GM21528 (cell line): ENCODE measurements at regions not wholly inside any gene's neighbourhood (a gene's known extent, or its start where the extent isn't known, plus 50 kb on each side); places are given as distances from the start of the nearest gene placed in this dataset.

Experiments
- ATAC-seq: cut with Tn5 transposase; IDR thresholded peaks from one replicate; pipeline ENCODE4 v1.9.1; 2021; ENCODE audit warnings: mild to moderate bottlenecking, moderate library complexity; ENCODE audit not compliant: unreplicated experiment, low FRiP score

DNA sequence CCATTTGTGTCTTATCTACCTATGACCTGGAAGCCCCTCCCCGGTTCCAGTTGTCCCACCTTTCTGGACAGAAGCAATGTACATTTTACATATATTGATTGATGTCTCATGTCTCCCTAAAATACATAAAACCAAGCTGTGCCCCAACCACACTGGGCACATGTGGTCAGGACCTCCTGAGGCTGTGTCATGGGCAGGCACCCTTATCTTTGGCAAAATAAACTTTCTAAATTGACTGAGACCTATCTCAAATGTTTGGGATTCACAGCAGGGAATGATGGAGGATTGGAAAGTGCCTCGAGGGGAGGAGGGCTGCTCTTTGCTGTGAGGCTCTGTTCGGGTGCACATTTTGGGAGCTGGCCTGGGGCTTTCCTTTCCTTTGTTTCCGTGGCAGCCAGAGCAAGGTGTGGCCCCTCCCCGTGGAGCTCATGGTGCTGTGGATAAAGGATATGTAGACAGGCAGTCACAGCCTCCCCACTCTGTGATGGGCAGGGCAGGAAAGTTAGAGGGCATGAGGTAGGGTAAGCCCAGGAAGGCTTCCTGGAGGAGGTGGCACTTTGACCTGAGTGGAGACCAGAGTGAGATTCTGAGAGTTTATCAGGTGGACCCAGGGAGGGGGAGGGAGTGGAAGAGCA is 615.6 kb downstream of the TBC1D22A start:
- no peak for ATAC-seq

DNA sequence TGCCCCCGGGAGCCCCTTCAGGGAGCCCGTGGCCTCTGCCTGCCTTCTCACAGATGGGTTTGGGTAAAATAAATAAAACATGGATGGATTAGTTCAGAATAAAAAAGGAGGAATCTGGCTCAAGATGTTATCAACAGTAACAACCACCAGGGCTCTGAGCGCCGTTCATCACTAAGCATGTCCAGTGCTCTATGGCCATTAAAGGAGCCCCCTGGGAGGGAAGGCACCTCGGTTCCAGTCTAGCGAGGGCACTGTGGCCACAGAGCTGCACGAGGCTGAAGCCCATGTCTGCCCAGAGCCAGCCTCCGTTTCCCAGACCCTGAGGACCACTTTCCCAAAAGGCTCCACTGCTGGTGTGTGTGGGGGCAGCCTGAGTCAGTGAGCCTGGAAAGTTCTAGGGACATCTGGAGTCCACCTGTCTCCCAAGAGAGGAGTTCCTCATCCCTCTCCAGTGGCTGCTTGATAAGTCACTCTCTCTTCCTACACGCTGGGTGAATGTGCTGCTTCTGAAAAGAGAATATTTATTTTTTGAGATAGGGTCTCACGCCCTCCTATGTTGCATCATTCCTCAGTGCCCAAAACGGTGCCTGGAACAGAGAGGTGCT is 614.6 kb downstream of the TBC1D22A start:
- ATAC-seq = no peak

DNA sequence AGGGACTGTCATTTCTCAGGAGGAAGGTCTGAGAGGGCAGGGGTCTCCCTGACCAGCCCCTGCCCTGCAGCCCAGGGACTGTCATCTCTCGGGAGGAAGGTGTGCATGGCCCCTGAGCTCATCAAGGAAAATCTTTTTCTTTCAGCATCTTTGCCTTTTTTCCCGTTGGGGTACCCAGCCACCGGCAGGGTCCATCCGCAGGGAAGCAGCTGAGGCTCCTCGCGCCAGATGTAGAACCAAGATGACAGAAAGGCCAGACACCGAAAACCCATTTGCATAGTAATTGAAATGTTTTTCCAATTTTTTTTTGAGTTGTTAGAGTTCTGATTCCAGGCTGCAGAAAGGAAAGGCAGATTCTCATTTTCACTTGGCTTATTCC is 613.9 kb downstream of the TBC1D22A start:
- no peak for ATAC-seq

DNA sequence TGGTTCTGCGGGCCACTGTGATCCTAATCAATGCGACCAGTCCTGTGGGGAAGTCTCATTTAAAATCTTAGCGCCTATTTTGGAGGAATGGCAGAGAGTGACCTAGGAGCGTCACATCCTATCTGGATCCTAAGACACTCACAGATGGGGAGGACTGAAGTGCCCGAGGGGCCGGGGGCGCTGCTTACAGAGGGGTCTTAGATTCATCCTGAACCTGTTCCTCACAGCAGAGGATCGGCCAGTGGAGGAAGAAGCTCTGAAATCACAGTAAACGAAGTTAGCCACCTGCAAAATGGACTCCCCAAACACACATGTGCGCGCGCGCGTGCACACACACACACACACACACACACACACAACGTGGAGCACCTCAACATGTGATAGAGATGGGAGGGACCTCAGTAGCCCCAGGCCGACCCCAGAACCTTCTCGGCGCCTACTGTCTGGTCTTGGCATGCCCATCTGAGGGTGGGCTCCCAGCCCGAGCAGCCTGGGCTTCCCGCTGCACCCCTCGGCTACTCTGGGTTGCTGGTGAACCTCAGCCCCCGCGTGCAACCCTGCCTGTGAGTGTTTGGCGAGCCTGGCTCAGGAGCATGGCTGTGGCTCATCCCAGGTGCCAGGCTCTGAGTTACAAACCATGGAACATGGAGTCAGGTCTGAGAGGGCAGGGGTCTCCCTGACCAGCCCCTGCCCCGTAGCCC is 613.3 kb downstream of the TBC1D22A start:
- ATAC-seq = no peak

DNA sequence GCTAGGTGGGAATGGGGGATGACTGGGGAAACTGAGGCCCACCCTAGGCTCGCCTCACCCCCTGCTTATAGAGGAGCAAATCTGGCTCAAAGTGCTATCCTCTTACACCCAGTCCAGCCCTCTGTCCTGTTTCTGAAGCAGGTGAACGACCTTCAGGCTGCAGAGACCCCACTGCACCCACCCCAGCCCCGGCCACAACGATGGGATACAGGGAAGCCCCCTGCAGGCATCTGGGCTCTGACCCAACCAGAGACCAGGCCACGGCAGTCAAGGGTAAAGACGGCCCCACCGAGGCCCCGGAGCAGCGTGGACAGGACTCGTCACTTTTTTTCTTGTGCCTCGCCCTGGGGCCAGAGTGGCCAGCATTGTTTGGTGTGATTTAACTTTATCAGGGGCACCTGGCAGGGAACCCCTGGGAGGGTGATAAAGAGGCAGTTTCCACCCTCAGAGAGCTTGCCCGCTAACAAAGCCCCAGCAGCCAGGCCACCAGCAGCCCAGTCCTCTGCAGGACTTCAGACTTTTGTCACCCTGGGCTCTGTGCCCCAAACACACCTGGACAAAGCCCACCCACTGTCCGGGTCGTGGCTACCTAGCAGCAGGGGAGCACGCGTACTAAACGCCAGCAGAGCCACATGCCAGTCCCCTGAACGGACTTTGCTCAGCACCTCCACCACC is 612.6 kb downstream of the TBC1D22A start:
- no peak for ATAC-seq

DNA sequence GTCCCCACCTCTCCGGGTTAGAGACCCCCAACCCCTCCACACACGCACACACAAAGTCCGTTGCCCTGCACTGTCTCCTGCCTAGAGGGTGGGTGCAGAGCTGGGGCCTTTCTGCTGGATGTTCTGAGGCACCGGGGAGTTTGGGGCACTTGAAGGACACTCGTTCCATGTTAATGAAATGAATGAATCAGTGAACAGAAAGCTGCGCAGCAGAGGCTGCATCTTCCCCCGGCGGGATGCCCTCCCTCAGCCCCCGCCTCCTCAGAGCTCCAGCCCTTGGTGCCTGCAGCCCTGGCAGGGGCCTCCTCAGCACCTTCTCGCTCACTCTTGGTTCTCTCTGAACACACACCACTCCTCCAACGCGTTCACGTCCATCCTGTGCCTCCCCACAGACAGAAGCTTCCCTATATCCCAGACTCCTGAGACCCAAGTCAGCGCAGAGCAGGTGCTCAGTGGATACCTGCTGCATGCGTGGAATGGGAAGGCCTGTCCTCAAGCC is 611.9 kb downstream of the TBC1D22A start:
- ATAC-seq = no peak

DNA sequence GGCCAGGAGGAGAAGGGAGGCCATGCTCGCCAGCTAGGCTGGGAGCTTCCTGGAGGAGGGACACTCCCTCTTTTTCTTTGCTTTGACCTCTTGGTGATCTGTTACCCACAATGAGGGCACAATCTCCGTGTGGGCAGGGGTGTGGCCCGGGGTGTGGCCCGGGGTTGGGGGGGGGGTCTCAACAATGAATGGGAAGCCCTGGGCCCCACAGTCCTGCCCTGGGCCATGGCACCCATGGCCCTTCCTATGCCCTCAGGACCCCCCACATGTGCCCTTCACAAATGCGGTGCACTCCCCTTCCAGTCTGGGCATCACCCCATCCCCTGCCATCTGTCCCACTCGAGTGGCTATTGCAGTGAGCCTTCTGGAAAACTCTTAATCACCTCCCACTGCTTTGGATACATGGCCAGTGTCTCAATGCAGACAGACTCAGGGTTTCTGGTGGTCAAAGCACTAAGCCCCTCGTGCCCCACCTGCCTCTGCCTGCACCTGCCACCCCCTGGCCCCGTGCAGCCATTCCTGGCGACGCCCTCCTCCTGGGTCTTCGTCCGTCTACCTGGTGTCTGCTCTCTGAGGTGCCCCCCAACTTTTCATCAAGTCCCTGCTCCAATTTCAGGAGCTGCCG is 611.3 kb downstream of the TBC1D22A start:
- no peak for ATAC-seq

DNA sequence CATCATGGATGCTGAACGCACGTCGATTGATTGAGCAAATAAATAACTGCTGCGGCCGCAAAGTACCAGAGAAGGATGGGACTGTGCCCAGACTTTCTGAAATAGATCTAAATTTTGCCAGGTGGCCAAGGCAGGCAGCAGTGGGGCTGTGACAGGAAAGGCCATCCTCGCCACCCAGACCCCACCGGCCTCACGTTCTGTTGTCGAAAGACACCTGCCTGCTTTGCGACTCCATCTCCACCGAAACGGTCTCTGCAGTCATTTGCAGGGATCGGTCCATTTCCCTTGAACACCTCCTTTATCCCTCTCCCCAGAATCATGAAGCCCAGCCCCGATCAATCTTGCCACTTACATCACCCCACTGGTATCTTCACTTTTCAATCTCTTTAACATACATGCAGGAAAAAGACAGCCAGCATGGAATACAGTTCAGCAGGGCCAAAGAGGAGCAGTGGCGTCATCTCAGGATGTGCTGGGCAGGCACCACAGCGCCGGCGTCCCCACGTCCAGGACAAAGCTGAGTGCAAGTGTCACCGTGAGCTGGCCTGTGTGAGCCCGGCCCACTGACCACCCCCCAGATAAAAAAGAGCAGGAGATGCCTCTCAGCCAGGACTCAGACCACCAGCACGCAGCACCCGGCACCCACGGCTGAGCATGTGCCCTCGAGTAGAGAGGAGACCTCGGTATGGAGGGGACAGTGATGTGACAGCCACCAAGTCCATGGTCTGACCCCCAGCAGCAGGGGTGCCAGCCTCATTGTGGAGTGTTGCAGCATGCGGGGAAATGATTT is 610.3 kb downstream of the TBC1D22A start:
- no peak for ATAC-seq

DNA sequence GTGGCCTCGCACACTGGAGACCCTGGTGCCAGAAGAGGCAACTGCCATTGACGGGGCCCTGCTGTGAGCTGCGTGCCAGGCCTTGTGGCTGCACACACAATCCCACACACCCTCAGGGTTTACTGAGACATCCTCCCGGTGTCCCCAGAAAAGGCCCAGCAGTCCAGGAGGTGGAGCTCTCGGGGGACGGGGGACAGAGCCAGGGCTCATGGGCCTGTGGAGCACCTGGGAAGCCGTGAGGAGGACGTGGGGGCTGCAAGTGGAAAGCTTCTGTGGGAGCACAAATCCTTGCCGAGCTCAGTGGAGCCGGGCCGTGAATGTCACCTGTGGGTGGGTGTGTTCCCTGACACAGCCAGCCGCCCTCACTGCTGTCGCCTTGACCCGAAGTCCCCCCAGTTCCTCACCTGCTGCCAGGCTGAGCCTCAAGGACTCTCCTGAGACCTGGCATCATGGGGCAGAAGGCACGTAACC is 609.7 kb downstream of the TBC1D22A start:
- no peak for ATAC-seq

DNA sequence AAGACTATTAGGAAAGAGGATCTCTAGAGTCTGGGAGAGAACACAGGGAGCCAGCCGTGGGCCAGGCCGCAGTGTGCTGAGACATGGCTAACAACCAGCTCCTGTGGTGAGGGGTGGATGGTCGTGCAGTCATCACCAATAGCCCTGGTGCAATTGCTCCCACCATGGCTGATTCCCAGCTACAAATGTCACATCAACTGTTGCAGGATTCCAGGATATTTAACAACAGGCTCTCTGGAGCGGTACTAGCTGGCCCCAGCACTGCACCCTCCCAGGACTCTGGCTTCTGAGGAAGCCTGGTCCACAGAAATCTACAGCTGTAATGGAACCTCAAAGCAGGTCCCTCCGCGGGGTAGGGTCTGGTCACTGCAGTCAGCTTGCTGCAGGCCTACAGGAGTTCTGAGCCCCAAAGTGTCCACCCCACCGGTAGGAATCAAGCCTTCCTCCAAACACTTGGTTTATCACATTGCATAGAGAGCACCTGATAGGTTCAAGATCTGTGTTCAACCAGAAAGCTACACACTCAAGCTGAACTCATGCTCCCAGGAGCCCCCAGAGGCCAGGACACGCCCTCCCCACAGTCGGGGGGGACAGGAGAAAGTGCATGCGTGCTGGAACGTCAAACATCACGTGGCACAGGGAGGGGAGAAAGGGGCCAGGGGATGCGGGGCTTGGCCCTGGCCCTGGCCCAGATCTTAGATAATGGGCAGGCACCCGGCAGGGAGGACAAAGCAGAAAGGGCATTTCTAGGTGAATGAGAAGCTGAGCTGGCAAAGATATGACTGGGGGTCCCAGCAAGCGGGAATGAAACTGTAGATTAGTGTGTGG is 609.0 kb downstream of the TBC1D22A start:
- no peak for ATAC-seq

DNA sequence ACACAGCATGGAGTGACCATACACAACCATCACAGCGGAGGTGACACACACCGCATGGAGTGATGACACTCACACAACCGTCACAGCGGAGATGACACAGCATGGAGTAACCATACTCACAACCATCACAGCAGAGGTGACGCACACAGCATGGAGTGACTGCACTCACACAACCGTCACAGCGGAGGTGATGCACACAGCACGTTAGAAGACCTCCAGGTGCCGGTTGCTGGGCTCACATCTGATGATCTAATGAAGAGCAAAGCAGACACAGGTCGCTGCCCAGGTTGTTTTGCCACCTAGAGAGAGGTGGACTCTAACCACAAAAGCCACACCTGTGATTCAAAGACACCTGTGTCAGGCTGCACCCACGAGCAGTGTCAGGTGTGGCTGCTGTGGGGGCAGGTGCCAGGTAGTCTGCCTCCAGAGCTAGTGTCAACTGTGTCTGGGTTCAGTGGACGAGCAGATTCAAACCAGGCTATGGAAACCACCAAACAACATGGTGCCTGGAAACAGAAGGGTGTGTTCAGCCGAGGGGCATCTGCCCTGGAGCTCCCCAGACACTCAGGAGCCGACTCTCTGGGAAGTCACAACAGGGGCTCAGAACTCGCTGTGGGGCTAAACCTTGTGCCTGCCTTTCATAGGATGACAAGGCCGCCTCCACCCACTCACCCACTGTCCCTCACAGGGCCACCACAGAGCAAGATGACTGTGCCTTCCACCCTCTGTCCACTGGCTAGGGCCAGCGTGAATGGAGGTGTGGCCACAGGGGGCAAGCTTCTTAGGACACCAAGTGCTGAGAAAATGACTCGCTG is 608.2 kb downstream of the TBC1D22A start:
- no peak for ATAC-seq

DNA sequence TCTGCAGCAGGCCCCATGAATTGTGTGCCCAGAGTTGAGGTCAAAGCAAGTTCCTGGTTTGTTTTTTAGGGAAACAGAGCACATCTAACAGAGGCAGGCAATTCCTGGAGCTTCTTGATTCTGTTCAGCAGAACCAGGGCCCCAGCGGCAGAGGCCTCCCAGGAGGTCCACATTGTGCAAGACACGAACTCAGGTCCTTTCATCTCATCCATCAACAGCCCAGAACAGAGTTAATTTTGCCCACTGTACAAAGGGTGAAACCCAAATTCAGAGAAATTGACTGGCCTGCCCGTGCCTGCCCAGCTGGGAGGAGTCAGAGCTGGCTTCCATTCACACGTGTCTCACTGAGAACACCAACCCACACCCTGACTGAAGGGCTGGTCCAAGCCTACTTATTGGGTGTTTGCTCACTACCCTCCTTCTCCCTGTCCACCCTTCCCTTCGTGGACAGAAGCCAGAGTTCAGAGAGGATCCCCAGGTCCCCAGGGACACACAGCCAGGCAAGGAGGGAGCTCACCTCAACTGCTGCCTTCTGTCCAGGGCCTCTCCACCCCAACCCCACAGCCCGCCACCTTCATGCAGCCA is 607.1 kb downstream of the TBC1D22A start:
- ATAC-seq = no peak

DNA sequence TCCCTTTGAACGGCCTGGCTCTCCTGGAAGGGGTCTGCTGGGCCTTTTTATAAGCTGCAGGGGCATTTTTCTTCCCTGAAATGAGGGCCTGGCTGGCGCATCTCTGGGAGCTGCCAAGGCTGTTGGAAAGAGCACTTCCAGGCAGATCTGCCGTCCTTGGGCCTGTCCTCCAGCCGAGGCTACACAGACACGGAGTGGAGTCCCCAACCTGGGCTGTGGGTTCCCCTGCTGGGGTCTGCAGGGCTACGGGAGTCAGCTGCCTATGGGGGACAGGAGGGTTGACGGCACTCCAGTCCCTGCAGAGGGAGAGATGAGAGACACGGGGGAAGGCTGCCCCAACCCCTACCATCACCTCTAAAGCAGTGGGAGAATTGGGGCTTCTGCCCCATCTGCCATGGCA is 606.6 kb downstream of the TBC1D22A start:
- no peak for ATAC-seq

DNA sequence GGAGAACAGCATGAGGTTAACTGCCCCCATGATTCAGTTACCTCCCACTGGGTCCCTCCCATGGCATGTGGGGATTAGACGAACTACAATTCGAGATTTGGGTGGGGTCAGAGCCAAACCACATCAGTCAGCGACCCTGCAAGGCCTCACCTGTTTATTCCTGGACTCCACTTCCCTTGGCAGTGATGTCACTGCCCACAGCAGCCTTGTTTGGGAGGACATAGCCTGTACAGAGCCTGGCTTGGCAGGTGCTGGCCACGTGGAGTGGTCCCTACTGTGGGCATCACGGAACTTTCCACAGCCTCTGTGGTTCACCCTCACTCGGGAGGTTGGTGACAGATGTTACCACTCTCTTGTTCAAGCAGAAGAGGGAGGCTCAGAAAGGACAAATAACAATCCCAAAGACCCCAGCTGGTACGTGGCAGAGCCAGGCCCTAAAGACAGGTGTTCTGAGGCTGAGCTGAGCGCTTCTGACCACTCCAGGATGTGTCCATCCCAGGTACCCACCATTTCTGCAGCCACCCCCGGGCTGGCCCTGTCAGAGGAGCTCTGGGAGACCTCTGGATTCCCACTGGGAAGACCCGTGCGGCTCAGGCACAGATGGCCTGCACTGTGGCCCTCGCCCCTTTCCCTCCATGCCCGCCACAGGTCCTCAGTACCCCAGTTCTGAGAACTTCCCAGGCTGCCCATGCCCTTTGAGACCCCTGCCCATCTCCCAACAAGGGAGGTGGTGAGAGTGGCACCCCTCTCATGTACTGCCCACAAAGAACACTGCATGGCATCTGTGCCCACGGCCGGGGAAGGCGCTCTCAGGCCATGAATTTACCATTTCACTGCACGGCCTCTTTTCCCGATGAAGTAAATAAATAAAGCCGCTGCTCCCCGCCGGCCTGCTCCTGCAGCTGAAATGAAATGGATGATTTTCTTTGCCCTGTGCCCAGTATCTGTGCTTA is 605.8 kb downstream of the TBC1D22A start:
- ATAC-seq = no peak

DNA sequence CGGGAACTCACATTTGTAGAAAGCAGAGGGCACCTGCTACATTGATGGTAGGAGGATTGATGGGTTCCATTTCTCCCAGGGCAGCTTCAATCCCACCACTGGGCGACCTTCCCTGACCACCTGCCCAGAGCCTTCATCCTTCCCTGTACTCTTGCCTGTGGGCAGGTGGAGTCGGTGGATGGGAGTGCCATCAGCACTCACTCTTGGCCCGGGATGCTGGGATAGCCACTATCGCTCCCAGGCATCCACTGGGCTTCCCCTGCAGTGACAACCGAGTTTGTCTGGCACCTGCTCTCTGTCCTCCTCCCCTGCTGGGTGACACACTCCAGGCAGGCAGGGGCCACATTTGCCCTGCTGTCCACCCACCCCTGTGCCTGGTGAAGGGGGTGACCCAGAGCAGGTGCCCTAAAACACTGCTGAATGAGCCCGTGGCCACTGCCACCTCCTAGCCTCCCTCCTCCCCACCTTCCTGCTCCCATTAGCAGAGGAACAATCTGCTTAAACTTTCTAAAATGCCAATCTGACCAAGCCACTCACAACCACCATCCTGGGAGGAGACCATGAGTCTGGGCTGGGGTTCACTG is 604.7 kb downstream of the TBC1D22A start:
- ATAC-seq = no peak

DNA sequence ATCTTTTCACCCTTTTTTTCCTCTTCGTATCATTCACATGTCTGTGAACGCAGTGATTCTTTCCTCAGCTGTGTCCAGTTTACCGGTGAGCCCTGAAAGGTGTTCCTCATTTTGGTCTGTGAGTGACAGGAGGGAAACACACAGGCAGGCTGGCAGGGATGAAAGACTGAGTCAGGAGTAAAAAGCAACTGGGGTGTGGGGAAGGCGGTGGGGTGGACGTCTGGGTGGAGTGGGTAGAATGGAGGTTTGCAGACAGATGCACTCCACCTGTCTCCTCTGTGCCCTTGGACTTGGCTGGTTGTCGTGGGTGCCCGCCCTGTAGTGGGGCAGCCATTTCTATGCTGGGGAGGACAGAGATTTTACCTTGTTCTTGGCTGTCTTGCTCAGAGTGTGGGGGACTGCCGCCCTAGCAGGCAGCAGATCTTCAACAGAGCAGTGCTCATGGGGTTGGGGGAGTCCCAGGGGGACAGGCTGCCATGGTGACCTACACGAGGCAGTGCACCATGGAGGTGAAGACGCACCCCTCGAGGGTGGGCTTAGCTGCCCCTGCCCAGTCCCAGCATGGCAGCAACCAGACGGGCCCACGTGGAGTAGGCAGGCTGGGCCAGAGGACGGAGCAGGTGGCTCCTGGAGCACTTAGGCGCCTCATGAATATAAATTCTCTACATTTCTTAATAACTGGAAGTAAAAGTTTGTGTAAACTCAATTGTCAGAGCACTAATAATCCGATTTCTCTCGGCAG is 603.7 kb downstream of the TBC1D22A start:
- ATAC-seq = no peak
